Ovary (tissue), 3 donors: ENCODE measurements at regions not wholly inside any gene's neighbourhood (a gene's known extent, or its start where the extent isn't known, plus 50 kb on each side); places are given as distances from the start of the nearest gene placed in this dataset.

Experiments used
- CTCF ChIP-seq, 3 donors: fragments of 450-650 bp in 2 of 3; fragments of 200-600 bp in 1 of 3; IDR thresholded peaks; one replicate each; pipeline versions ENCODE4 v1.5.1 to v1.8.0; 2016 to 2022; ENCODE audit warnings: antibody characterized with exemption in 3 of 3, mild to moderate bottlenecking in 1 of 3
- EP300 ChIP-seq: sonication (generic); formaldehyde crosslinking; IDR thresholded peaks from one replicate; pipeline ENCODE4 v1.6.1; 2017; ENCODE audit warnings: antibody characterized with exemption
- donor health status: DM: no; HTN: no; CAD: no.

GRCh38 chr5:32494827-32495226 is 50.3 kb upstream of the ZFR start:
- TF ChIP-seq CTCF (IDR thresholded peaks at IDR 0.05) (no peak), EP300 (no peak)
